GF-D8 (cell line): ENCODE measurements at regions not wholly inside any gene's neighbourhood (a gene's known extent, or its start where the extent isn't known, plus 50 kb on each side); places are given as distances from the start of the nearest gene placed in this dataset.

Experiments used
- DNase-seq: peaks from one replicate; lab custom pipeline; 2025; lab: John Stamatoyannopoulos, UW

GRCh38 chr11:134622458-134622857, 210.4 kb upstream of the B3GAT1 start:
- DNase-seq: no peak

DNA sequence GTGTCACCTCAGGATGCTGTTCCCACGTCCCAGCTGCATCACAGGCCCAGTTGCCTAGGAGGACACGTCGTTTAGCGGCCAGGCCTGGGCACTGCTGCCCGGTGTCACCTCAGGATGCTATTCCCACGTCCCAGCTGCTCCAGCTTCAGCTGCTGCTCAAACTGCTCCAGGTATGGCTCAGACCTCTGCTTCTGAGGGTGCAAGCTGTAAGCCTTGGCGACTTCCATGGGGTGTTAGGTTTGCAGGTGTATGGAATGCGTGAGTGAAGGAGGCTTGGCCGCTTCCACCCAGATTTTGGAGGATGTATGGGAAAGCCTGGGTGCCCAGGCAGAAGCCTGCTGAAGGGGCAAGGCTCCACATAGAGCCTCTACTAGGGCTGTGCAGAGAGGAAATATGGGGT, 205.3 kb upstream of the B3GAT1 start:
- no peak for DNase-seq

DNA sequence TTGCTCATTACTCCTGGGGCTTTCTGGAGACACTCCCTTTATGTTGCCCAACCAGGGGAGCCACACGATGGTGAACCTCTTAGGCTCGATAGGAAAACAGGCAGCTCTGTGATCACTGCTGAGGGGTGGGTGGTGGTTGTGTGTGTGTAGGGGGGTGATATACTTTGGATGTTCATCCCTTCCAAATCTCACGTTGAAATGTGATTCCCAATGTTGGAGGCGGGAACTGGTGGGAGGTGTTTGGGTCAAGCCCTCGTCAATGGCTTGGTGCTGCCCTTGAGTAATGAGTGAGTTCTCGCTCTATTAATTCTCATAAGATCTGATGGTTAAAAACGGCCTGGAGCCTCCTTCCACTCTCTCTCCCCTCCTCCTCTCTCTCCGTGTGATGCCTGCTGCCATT, 204.0 kb upstream of the B3GAT1 start:
- DNase-seq: no peak

DNA sequence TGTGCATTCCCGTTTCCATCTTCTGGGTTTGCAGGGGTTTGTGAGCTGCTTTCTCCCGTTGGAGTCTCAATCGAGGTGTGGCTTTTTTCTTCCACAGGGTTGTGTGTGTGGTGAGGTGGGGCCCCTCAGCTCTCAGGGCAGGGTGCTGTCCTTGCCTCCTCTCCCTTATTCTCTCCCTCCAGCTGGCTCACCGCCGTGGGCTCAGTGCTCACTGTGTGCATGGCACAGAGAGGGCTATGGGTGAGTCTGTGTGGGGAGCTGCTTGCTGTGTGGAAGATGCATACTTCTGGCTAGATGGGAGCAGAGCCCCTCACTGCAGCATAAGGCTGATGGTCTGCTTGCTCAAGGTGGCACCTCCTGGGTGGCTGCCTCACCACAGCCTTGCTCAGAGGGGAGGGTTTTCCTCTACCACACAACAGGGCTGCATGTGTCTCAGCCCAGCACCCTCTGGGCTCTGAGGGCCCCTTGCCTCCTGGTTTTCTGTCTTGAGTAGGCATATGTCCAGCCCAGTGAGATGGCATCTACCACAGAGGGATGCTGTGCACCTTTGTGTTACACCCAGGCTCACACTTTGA, 203.1 kb upstream of the B3GAT1 start:
- DNase-seq: no peak

GRCh38 chr11:134614141-134614540, 202.1 kb upstream of the B3GAT1 start:
- no peak for DNase-seq

DNA sequence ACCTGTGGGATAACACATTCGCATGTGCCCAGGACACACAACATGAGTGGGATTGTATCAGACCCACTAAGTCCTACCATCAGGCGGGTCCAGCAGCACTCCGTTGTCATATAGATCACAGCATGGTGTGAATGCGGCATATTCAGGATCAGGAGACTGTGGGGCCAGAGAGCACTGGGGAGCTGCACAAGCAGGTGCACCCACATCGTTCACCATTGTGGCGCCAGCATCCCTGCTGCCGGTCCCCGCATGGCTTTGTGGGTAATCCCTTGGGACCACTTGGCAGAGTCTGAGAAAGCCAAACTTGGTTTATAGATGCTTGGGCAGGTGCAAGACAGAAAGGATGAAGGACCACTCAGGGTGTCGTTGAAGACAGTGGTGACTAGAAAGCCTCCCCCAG, 201.6 kb upstream of the B3GAT1 start:
- no peak for DNase-seq

- DNase-seq: no peak
Observed at GRCh38 chr11:134612140-134613030, 200.3 kb upstream of the B3GAT1 start.

DNA sequence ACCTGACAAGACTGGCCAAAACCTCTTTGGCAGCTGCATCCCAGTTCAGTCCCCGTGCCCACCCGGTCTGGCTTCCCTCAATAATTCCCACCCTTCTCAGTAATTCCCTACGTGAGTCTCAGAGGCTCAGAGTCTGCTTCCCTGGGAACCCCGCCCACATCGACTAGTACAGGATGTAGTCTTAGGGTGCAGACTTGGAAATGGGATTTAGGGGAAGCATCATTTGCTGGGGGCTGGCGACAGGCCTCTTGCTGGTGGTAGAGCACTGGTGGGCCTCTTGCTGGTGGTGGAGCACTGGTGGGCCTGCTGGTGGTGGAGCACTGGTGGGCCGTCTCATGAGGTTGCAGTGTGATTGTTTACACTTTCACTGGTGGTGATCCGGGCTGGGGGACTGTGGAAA, 199.5 kb upstream of the B3GAT1 start:
- DNase-seq: no peak

GRCh38 chr11:134610116-134610910, 198.3 kb upstream of the B3GAT1 start:
- DNase-seq: no peak

DNA sequence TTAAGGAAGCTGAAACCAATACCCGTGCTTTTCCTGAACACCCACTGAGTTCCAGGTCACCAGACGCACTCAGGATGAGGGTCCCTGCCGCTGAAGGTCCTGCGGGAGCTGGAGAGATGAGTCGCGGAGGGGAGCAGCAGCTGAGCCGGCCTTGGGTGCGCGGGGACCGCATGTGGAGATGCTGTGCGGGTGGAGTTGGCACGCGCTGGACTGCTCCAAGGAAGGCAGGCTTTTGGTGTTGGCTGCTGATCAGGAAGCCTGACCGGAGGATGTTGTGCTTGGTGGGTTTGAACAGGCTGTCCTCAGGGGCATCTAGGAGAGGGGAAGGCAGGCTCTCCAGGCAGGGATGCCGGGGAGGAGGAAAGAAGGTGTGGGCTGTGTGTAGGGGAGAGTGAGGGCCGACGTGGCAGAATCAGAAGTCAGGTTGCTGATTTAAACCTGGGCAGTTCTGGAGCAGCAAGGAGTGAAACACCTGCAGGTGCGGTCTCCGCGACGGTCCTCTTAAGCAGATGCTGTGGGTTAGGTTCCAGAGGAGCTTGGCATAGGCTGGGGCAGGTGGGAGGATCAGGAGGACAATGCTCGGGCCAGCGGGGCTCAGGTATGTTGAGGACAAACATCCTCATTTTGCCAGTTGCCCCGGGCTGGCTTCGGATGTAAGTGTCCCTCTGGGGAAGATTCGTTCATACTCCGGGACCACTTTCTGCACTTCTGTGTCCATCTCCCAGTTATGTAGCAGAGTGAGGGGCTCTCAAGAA, 197.5 kb upstream of the B3GAT1 start:
- DNase-seq: no peak

DNA sequence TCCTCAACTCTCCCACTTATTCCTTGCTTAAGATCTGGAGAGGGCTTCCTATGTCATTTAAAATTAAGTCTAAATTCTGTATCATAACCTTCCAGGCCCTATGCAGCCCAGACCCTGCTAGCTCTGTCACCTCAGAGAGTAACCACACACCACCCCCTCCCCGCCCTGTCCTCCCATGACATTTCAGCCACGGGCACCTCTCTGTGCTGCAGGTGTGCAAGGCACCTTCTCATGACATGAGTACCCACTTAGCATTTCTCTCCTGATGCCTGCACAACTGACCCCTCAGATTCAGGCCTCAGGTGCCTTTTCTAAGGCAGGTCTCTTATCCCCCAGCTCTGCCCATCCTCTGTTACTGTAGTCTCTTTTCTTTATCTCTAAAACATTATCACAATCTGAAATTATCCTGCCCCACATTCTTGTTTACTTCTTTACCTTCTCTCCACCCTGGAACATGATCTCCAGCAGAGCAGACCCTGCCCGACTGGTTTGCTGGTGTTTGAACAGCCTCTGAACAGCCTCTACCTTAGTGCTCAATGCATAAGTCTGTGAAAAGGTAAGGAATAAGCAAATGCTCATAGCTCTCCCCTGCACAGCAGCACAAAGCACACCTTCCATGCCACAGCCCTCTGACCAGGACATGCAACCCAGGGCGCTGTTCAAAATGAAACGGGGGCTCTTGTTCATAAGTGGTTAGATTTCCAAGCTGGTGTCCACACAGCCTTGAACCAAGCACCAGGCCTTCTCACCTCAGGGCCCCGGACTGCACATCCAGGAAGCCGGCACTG, 196.1 kb upstream of the B3GAT1 start:
- no peak for DNase-seq

- no peak for DNase-seq
Observed at GRCh38 chr11:134606251-134606650, 194.2 kb upstream of the B3GAT1 start.

- DNase-seq: no peak
Observed at GRCh38 chr11:134604886-134605285, 192.8 kb upstream of the B3GAT1 start.

DNA sequence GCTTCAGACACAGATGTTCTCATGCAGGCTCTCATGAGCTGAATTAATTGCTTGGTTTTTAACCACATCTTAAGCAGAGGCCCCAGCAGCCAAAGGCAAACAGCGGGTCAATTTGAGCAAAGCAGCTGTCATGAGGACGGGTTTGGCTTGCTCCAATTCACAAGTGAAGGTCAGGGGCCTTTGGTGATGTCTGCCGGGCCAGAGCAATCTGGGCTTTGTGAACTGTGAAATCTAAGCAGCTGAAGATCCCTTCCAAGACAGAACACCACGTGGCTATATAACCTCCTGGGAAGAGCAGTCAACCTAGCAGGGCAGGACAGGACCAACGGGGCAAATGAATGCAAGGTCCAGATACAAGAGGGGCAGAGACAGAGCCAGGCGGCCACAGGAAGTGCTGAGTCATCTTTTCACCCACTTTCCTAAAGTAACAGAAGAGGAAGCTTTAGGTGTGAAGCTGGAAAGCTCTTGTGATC, 187.3 kb upstream of the B3GAT1 start:
- no peak for DNase-seq

- no peak for DNase-seq
Observed at GRCh38 chr11:134598368-134598767, 186.3 kb upstream of the B3GAT1 start.

GRCh38 chr11:134597452-134597851, 185.4 kb upstream of the B3GAT1 start:
- no peak for DNase-seq

GRCh38 chr11:134596404-134596803, 184.4 kb upstream of the B3GAT1 start:
- DNase-seq: no peak

- no peak for DNase-seq
Observed at GRCh38 chr11:134592391-134592990, 180.4 kb upstream of the B3GAT1 start.

DNA sequence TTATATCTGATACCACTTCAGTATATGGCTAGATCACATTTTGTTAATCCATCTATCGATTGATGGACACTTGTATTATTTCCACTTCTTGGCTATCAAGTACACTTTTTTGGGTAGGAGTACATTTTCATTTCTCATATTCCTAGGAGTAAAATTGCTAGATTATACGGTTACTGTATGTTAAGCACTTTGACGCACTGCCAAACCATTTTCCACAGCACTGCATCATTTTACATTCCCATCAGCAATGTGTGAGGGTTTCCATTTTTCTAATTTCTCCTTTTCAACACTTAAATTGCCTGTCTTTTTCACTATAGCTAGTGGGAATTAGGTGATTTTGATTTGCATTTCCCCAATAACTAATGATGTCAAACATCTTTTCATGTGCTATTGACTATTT, 179.3 kb upstream of the B3GAT1 start:
- no peak for DNase-seq

DNA sequence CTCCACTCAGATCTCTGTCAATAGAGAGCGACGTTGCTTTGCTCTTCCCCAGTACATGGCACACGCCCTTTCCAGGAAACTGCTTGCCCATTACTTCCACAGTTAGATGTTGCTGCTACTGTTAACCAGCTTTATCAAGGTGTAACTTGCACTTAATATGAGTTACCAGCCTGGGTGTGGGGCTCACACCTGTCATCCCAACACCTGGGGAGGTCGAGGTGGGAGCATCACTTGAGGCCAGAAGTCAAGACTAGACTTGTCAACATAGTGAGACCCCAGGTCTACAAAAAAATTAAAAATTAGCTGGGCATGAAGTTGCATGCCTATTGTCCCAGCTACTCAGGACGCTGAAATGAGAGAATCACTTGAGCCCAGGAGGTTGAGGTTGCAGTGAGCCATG, 177.1 kb upstream of the B3GAT1 start:
- no peak for DNase-seq
